Activated CD4-positive, alpha-beta memory T cell treated with anti-CD3 and anti-CD28 coated beads, Interleukin-2, amount 10 ng/mL, durations not matched to agents 7 days and 5 days (primary cell): ENCODE measurements at regions not wholly inside any gene's neighbourhood (a gene's known extent, or its start where the extent isn't known, plus 50 kb on each side); places are given as distances from the start of the nearest gene placed in this dataset.

Source experiments
- CTCF ChIA-PET: fragments of 350-600 bp; sonication (Branson Sonifier 250); formaldehyde crosslinking; loops from one replicate; lab custom pipeline; 2021; ENCODE audit warnings: antibody characterized with exemption, inconsistent platforms; lab: Charles Lee
- POLR2A ChIA-PET: fragments of 350-600 bp; sonication (Branson Sonifier 250); formaldehyde crosslinking; loops from one replicate; lab custom pipeline; 2021; ENCODE audit warnings: antibody characterized with exemption; lab: Charles Lee
- DNase-seq: peaks from one replicate; pipeline ENCODE4 v3.0.0-alpha.2; 2020
- H3K27ac Mint-ChIP-seq: one replicate; pipeline ENCODE4 v1.8.0; 2021; ENCODE audit warnings: mild to moderate bottlenecking, mixed read lengths
- H3K27me3 Mint-ChIP-seq: one replicate; pipeline ENCODE4 v1.8.0; 2021; ENCODE audit warnings: mixed read lengths
- H3K36me3 Mint-ChIP-seq: one replicate; pipeline ENCODE4 v1.8.0; 2021; ENCODE audit warnings: low read depth, mixed read lengths
- H3K4me1 Mint-ChIP-seq: one replicate; pipeline ENCODE4 v1.8.0; 2021; ENCODE audit warnings: mixed read lengths
- H3K4me3 Mint-ChIP-seq: one replicate; pipeline ENCODE4 v1.8.0; 2021; ENCODE audit warnings: mild to moderate bottlenecking, mixed read lengths
- H3K9me3 Mint-ChIP-seq: one replicate; pipeline ENCODE4 v1.8.0; 2021; ENCODE audit warnings: mixed read lengths

- peaks cover 94% of the 10 kb centered on the region for H3K36me3 Mint-ChIP-seq
- H3K9me3 Mint-ChIP-seq = peaks cover 93% of the 10 kb centered on the region
- no peak overlapping the region for H3K4me3 Mint-ChIP-seq
- CTCF ChIA-PET = no interaction called here
- H3K27me3 Mint-ChIP-seq = no peaks in the 10 kb centered on the region
- POLR2A ChIA-PET = no interaction called here
- H3K27ac Mint-ChIP-seq = no peak overlapping the region
- H3K4me1 Mint-ChIP-seq = no peaks in the 10 kb centered on the region
- DNase-seq = peak; percentile 9
Measured at GRCh38 chr15:25060996-25061620, 106.3 kb downstream of the SNRPN start.

- H3K36me3 Mint-ChIP-seq = peaks cover 96% of the 10 kb centered on the region
- no peak overlapping the region for H3K27ac Mint-ChIP-seq
- no peaks in the 10 kb centered on the region for H3K4me1 Mint-ChIP-seq
- peaks cover 96% of the 10 kb centered on the region for H3K9me3 Mint-ChIP-seq
- ChIA-PET POLR2A (no interaction called here), CTCF (no interaction called here)
- no peak for DNase-seq
- no peaks in the 10 kb centered on the region for H3K27me3 Mint-ChIP-seq
- no peak overlapping the region for H3K4me3 Mint-ChIP-seq
Measured at GRCh38 chr15:25061808-25062550, 107.2 kb downstream of the SNRPN start.

- no peak for DNase-seq
- Mint-ChIP-seq H3K36me3 (peaks cover 96% of the 10 kb centered on the region), H3K27me3 (no peaks in the 10 kb centered on the region), H3K9me3 (peaks cover 96% of the 10 kb centered on the region), H3K4me3 (no peak overlapping the region), H3K27ac (no peak overlapping the region), H3K4me1 (no peaks in the 10 kb centered on the region)
- POLR2A ChIA-PET = no interaction called here
- CTCF ChIA-PET = no interaction called here
Measured at GRCh38 chr15:25062551-25063430, 108.0 kb downstream of the SNRPN start.

GRCh38 chr15:25065286-25065685, 110.5 kb downstream of the SNRPN start:
- Mint-ChIP-seq H3K27ac (no peak overlapping the region), H3K36me3 (peaks cover 98% of the 10 kb centered on the region), H3K9me3 (peaks cover 97% of the 10 kb centered on the region), H3K4me3 (no peak overlapping the region), H3K27me3 (no peaks in the 10 kb centered on the region), H3K4me1 (no peaks in the 10 kb centered on the region)
- ChIA-PET CTCF (no interaction called here), POLR2A (no interaction called here)
- no peak for DNase-seq

- Mint-ChIP-seq H3K27me3 (no peaks in the 10 kb centered on the region), H3K4me3 (no peak overlapping the region), H3K36me3 (peaks cover 98% of the 10 kb centered on the region), H3K9me3 (peaks cover 97% of the 10 kb centered on the region), H3K27ac (no peak overlapping the region), H3K4me1 (no peaks in the 10 kb centered on the region)
- POLR2A ChIA-PET = no interaction called here
- no peak for DNase-seq
- CTCF ChIA-PET = no interaction called here
Measured at GRCh38 chr15:25065876-25066275, 111.1 kb downstream of the SNRPN start.

GRCh38 chr15:25066708-25067107, 111.9 kb downstream of the SNRPN start:
- POLR2A ChIA-PET = no interaction called here
- H3K36me3 Mint-ChIP-seq = peaks cover 98% of the 10 kb centered on the region
- CTCF ChIA-PET = no interaction called here
- H3K27me3 Mint-ChIP-seq = no peaks in the 10 kb centered on the region
- no peak for DNase-seq
- H3K27ac Mint-ChIP-seq = no peak overlapping the region
- H3K4me3 Mint-ChIP-seq = no peak overlapping the region
- H3K9me3 Mint-ChIP-seq = peaks cover 98% of the 10 kb centered on the region
- H3K4me1 Mint-ChIP-seq = no peaks in the 10 kb centered on the region

GRCh38 chr15:25067725-25068309, 113.0 kb downstream of the SNRPN start:
- Mint-ChIP-seq H3K27me3 (no peaks in the 10 kb centered on the region), H3K4me1 (no peaks in the 10 kb centered on the region), H3K9me3 (peaks cover 97% of the 10 kb centered on the region), H3K36me3 (peaks cover 100% of the 10 kb centered on the region), H3K27ac (no peak overlapping the region), H3K4me3 (no peak overlapping the region)
- CTCF ChIA-PET = no interaction called here
- POLR2A ChIA-PET = no interaction called here
- no peak for DNase-seq

GRCh38 chr15:25068696-25069095, 113.9 kb downstream of the SNRPN start:
- ChIA-PET CTCF (no interaction called here), POLR2A (no interaction called here)
- DNase-seq = no peak
- Mint-ChIP-seq H3K4me1 (no peaks in the 10 kb centered on the region), H3K27me3 (no peaks in the 10 kb centered on the region), H3K27ac (no peak overlapping the region), H3K4me3 (no peak overlapping the region), H3K36me3 (peaks cover 99% of the 10 kb centered on the region), H3K9me3 (peaks cover 95% of the 10 kb centered on the region)

- Mint-ChIP-seq H3K4me3 (no peak overlapping the region), H3K4me1 (no peaks in the 10 kb centered on the region), H3K27ac (no peak overlapping the region), H3K36me3 (peaks cover 99% of the 10 kb centered on the region), H3K27me3 (no peaks in the 10 kb centered on the region), H3K9me3 (peaks cover 95% of the 10 kb centered on the region)
- DNase-seq = no peak
- ChIA-PET POLR2A (no interaction called here), CTCF (no interaction called here)
Measured at GRCh38 chr15:25070353-25070963, 115.7 kb downstream of the SNRPN start.

- Mint-ChIP-seq H3K9me3 (peaks cover 90% of the 10 kb centered on the region), H3K4me1 (no peaks in the 10 kb centered on the region), H3K4me3 (no peak overlapping the region), H3K27me3 (no peaks in the 10 kb centered on the region), H3K27ac (no peak overlapping the region), H3K36me3 (peaks cover 98% of the 10 kb centered on the region)
- ChIA-PET CTCF (no interaction called here), POLR2A (no interaction called here)
- DNase-seq = no peak
Measured at GRCh38 chr15:25072857-25073476, 118.2 kb downstream of the SNRPN start.

- Mint-ChIP-seq H3K4me1 (no peaks in the 10 kb centered on the region), H3K27ac (no peak overlapping the region), H3K4me3 (no peak overlapping the region), H3K9me3 (peaks cover 72% of the 10 kb centered on the region), H3K36me3 (peaks cover 73% of the 10 kb centered on the region), H3K27me3 (no peaks in the 10 kb centered on the region)
- no peak for DNase-seq
- ChIA-PET CTCF (no interaction called here), POLR2A (no interaction called here)
Measured at GRCh38 chr15:25087137-25087536, 132.3 kb downstream of the SNRPN start.

- DNase-seq = no peak
- Mint-ChIP-seq H3K27me3 (no peaks in the 10 kb centered on the region), H3K36me3 (peaks cover 65% of the 10 kb centered on the region), H3K9me3 (peaks cover 68% of the 10 kb centered on the region), H3K27ac (no peak overlapping the region), H3K4me3 (no peak overlapping the region), H3K4me1 (no peaks in the 10 kb centered on the region)
- POLR2A ChIA-PET = no interaction called here
- CTCF ChIA-PET = no interaction called here
Measured at GRCh38 chr15:25088261-25088790, 133.5 kb downstream of the SNRPN start.
